Naive B cell (primary cell): ENCODE measurements at regions not wholly inside any gene's neighbourhood (a gene's known extent, or its start where the extent isn't known, plus 50 kb on each side); places are given as distances from the start of the nearest gene placed in this dataset.

Experiments
- ATAC-seq, 2 donors: fragments of 150-1000 bp; cut with Tn5 transposase; 2 replicates each; pipeline ENCODE4 v1.10.0; 2021; ENCODE audit warnings: low read depth in 2 of 2, mild to moderate bottlenecking in 2 of 2, moderate library complexity in 2 of 2
- DNase-seq: peaks from one replicate; pipeline ENCODE4 v3.0.0; 2022
- H3K27ac Mint-ChIP-seq, 6 donors: one replicate each; pipeline ENCODE4 v1.8.0; 2020 to 2022; ENCODE audit warnings: mild to moderate bottlenecking in 6 of 6, mixed read lengths in 6 of 6, moderate library complexity in 5 of 6, inconsistent platforms in 2 of 6
- H3K27me3 Mint-ChIP-seq, 3 donors: one replicate each; pipeline ENCODE4 v1.8.0; 2021 to 2022; ENCODE audit warnings: mixed read lengths in 3 of 3, mild to moderate bottlenecking in 1 of 3
- H3K36me3 Mint-ChIP-seq, 2 donors: one replicate each; pipeline ENCODE4 v1.8.0; 2020 to 2022; ENCODE audit warnings: mixed read lengths in 2 of 2, inconsistent platforms in 1 of 2, mild to moderate bottlenecking in 1 of 2
- H3K4me1 Mint-ChIP-seq, 3 donors: one replicate each; pipeline ENCODE4 v1.8.0; 2020 to 2022; ENCODE audit warnings: mixed read lengths in 3 of 3, inconsistent platforms in 1 of 3, mild to moderate bottlenecking in 1 of 3, moderate library complexity in 1 of 3
- H3K4me3 Mint-ChIP-seq, 8 donors: one replicate each; pipeline ENCODE4 v1.8.0; 2020 to 2022; ENCODE audit warnings: mild to moderate bottlenecking in 8 of 8, mixed read lengths in 8 of 8, moderate library complexity in 8 of 8, inconsistent platforms in 2 of 8
- H3K9me3 Mint-ChIP-seq, 7 donors: one replicate each; pipeline ENCODE4 v1.8.0; 2020 to 2022; ENCODE audit warnings: mixed read lengths in 7 of 7, mild to moderate bottlenecking in 5 of 7, inconsistent platforms in 2 of 7, moderate library complexity in 1 of 7

- H3K4me3 Mint-ChIP-seq, result no peak overlapping the region
- no peak for ATAC-seq
- H3K9me3 Mint-ChIP-seq, result no peaks in the 10 kb centered on the region
- peaks cover 21 to 34% (median 29%) of the 10 kb centered on the region in 3 donors for H3K27me3 Mint-ChIP-seq
- peaks cover 0 to 4% of the 10 kb centered on the region in 2 donors for H3K36me3 Mint-ChIP-seq
- H3K27ac Mint-ChIP-seq, result no peak overlapping the region
- no peaks in the 10 kb centered on the region for H3K4me1 Mint-ChIP-seq
- no peak for DNase-seq
Observed at GRCh38 chr9:3704890-3705289, 179.1 kb upstream of the RFX3 start.

GRCh38 chr9:3700772-3701171 lies 175.0 kb upstream of the RFX3 start:
- no peaks in the 10 kb centered on the region for H3K4me1 Mint-ChIP-seq
- ATAC-seq, result no peak
- H3K9me3 Mint-ChIP-seq, result no peaks in the 10 kb centered on the region
- no peak overlapping the region for H3K27ac Mint-ChIP-seq
- peaks cover 17 to 40% (median 38%) of the 10 kb centered on the region in 3 donors for H3K27me3 Mint-ChIP-seq
- H3K36me3 Mint-ChIP-seq, result peaks cover 0 to 4% of the 10 kb centered on the region in 2 donors
- DNase-seq, result no peak
- no peak overlapping the region for H3K4me3 Mint-ChIP-seq

- peaks cover 0 to 1% (median 0%) of the 10 kb centered on the region in 7 donors for H3K9me3 Mint-ChIP-seq
- H3K27me3 Mint-ChIP-seq, result peaks cover 10 to 38% (median 34%) of the 10 kb centered on the region in 3 donors
- peaks cover 0 to 4% of the 10 kb centered on the region in 2 donors for H3K36me3 Mint-ChIP-seq
Observed at GRCh38 chr9:3699883-3700282, 174.1 kb upstream of the RFX3 start.

GRCh38 chr9:3698531-3698930 lies 172.7 kb upstream of the RFX3 start:
- Mint-ChIP-seq H3K36me3 (peaks cover 0 to 6% of the 10 kb centered on the region in 2 donors), H3K9me3 (peaks cover 0 to 8% (median 0%) of the 10 kb centered on the region in 7 donors), H3K27me3 (peaks cover 9 to 33% (median 24%) of the 10 kb centered on the region in 3 donors), H3K4me1 (no peaks in the 10 kb centered on the region), H3K4me3 (no peak overlapping the region), H3K27ac (no peak overlapping the region)
- DNase-seq (no peak), ATAC-seq (no peak)

More at GRCh38 chr9:3699883-3700282, 174.1 kb upstream of the RFX3 start:
- H3K27ac Mint-ChIP-seq, result no peak overlapping the region
- H3K4me3 Mint-ChIP-seq, result no peak overlapping the region
- DNase-seq, result no peak
- no peaks in the 10 kb centered on the region for H3K4me1 Mint-ChIP-seq
- no peak for ATAC-seq

- Mint-ChIP-seq H3K36me3 (peaks cover 0 to 6% of the 10 kb centered on the region in 2 donors), H3K27me3 (peaks cover 7 to 30% (median 20%) of the 10 kb centered on the region in 3 donors), H3K27ac (no peak overlapping the region), H3K9me3 (peaks cover 0 to 8% (median 0%) of the 10 kb centered on the region in 7 donors), H3K4me1 (no peaks in the 10 kb centered on the region), H3K4me3 (no peak overlapping the region)
- ATAC-seq, result no peak
- DNase-seq, result no peak
Observed at GRCh38 chr9:3698076-3698475, 172.3 kb upstream of the RFX3 start.

- H3K27ac Mint-ChIP-seq, result no peak overlapping the region
- no peaks in the 10 kb centered on the region for H3K4me1 Mint-ChIP-seq
- no peak for ATAC-seq
- peaks cover 0 to 13% (median 1%) of the 10 kb centered on the region in 7 donors for H3K9me3 Mint-ChIP-seq
- H3K27me3 Mint-ChIP-seq, result peaks cover 4 to 26% (median 16%) of the 10 kb centered on the region in 3 donors
- DNase-seq, result no peak
- no peak overlapping the region for H3K4me3 Mint-ChIP-seq
- H3K36me3 Mint-ChIP-seq, result peaks cover 0 to 6% of the 10 kb centered on the region in 2 donors
Observed at GRCh38 chr9:3696368-3696767, 170.6 kb upstream of the RFX3 start.

- DNase-seq (no peak), ATAC-seq (no peak)
- H3K4me3 Mint-ChIP-seq, result no peak overlapping the region
- peaks cover 0 to 6% of the 10 kb centered on the region in 2 donors for H3K36me3 Mint-ChIP-seq
- no peak overlapping the region for H3K27ac Mint-ChIP-seq
- peaks cover 0 to 6% (median 3%) of the 10 kb centered on the region in 3 donors for H3K27me3 Mint-ChIP-seq
- no peaks in the 10 kb centered on the region for H3K4me1 Mint-ChIP-seq
- H3K9me3 Mint-ChIP-seq, result peaks cover 0 to 13% (median 1%) of the 10 kb centered on the region in 7 donors
Observed at GRCh38 chr9:3692606-3693005, 166.8 kb upstream of the RFX3 start.

GRCh38 chr9:3689555-3689954 lies 163.8 kb upstream of the RFX3 start:
- Mint-ChIP-seq H3K9me3 (peaks cover 0 to 13% (median 0%) of the 10 kb centered on the region in 7 donors), H3K4me1 (no peaks in the 10 kb centered on the region), H3K27ac (no peak overlapping the region), H3K36me3 (peaks cover 0 to 6% of the 10 kb centered on the region in 2 donors), H3K27me3 (no peaks in the 10 kb centered on the region), H3K4me3 (no peak overlapping the region)
- DNase-seq, result no peak
- no peak for ATAC-seq

GRCh38 chr9:3687145-3687544 lies 161.3 kb upstream of the RFX3 start:
- Mint-ChIP-seq H3K27ac (no peak overlapping the region), H3K36me3 (no peaks in the 10 kb centered on the region), H3K4me3 (no peak overlapping the region), H3K4me1 (no peaks in the 10 kb centered on the region), H3K9me3 (peaks cover 0 to 4% (median 0%) of the 10 kb centered on the region in 7 donors), H3K27me3 (no peaks in the 10 kb centered on the region)
- no peak for ATAC-seq
- no peak for DNase-seq

GRCh38 chr9:3682186-3682585 lies 156.4 kb upstream of the RFX3 start:
- Mint-ChIP-seq H3K27ac (no peak overlapping the region), H3K36me3 (no peaks in the 10 kb centered on the region), H3K4me3 (no peak overlapping the region), H3K9me3 (peaks cover 0 to 2% (median 0%) of the 10 kb centered on the region in 7 donors), H3K4me1 (no peaks in the 10 kb centered on the region), H3K27me3 (no peaks in the 10 kb centered on the region)
- no peak for DNase-seq
- ATAC-seq, result no peak

GRCh38 chr9:3677541-3677940 lies 151.7 kb upstream of the RFX3 start:
- no peaks in the 10 kb centered on the region for H3K4me1 Mint-ChIP-seq
- no peaks in the 10 kb centered on the region for H3K9me3 Mint-ChIP-seq
- no peak for ATAC-seq
- H3K27ac Mint-ChIP-seq, result no peak overlapping the region
- no peaks in the 10 kb centered on the region for H3K27me3 Mint-ChIP-seq
- H3K36me3 Mint-ChIP-seq, result peaks cover 0 to 11% of the 10 kb centered on the region in 2 donors
- no peak for DNase-seq
- H3K4me3 Mint-ChIP-seq, result no peak overlapping the region

GRCh38 chr9:3676766-3677165 lies 151.0 kb upstream of the RFX3 start:
- Mint-ChIP-seq H3K27me3 (no peaks in the 10 kb centered on the region), H3K36me3 (peaks cover 0 to 11% of the 10 kb centered on the region in 2 donors), H3K9me3 (no peaks in the 10 kb centered on the region), H3K27ac (no peak overlapping the region), H3K4me3 (no peak overlapping the region), H3K4me1 (no peaks in the 10 kb centered on the region)
- no peak for DNase-seq
- ATAC-seq, result no peak

- Mint-ChIP-seq H3K27me3 (no peaks in the 10 kb centered on the region), H3K36me3 (peaks cover 0 to 11% of the 10 kb centered on the region in 2 donors), H3K4me1 (no peaks in the 10 kb centered on the region), H3K9me3 (no peaks in the 10 kb centered on the region), H3K27ac (peak overlapping the region in 1 of 6 donors; percentile 0), H3K4me3 (no peak overlapping the region)
- ATAC-seq (no peak), DNase-seq (no peak)
Observed at GRCh38 chr9:3675946-3676345, 150.1 kb upstream of the RFX3 start.

GRCh38 chr9:3674561-3674960 lies 148.8 kb upstream of the RFX3 start:
- H3K4me3 Mint-ChIP-seq, result no peak overlapping the region
- peaks cover 0 to 11% of the 10 kb centered on the region in 2 donors for H3K36me3 Mint-ChIP-seq

GRCh38 chr9:3672399-3672798 lies 146.6 kb upstream of the RFX3 start:
- H3K4me3 Mint-ChIP-seq, result no peak overlapping the region
- DNase-seq, result no peak
- no peak for ATAC-seq
- H3K36me3 Mint-ChIP-seq, result peaks cover 0 to 11% of the 10 kb centered on the region in 2 donors
- peak overlapping the region in 1 of 6 donors; percentile 6 for H3K27ac Mint-ChIP-seq
- no peaks in the 10 kb centered on the region for H3K27me3 Mint-ChIP-seq
- H3K4me1 Mint-ChIP-seq, result no peaks in the 10 kb centered on the region
- H3K9me3 Mint-ChIP-seq, result no peaks in the 10 kb centered on the region

More at GRCh38 chr9:3674561-3674960, 148.8 kb upstream of the RFX3 start:
- Mint-ChIP-seq H3K4me1 (no peaks in the 10 kb centered on the region), H3K27me3 (no peaks in the 10 kb centered on the region), H3K27ac (peak overlapping the region in 1 of 6 donors; percentile 19), H3K9me3 (no peaks in the 10 kb centered on the region)
- DNase-seq, result no peak
- no peak for ATAC-seq
